ENCODE measurements at regions not wholly inside any gene's neighbourhood (a gene's known extent, or its start where the extent isn't known, plus 50 kb on each side); places are given as distances from the start of the nearest gene placed in this dataset.
A peak's percentile ranks its signal among the peaks of the same experiment; 100 is the strongest.

DNA sequence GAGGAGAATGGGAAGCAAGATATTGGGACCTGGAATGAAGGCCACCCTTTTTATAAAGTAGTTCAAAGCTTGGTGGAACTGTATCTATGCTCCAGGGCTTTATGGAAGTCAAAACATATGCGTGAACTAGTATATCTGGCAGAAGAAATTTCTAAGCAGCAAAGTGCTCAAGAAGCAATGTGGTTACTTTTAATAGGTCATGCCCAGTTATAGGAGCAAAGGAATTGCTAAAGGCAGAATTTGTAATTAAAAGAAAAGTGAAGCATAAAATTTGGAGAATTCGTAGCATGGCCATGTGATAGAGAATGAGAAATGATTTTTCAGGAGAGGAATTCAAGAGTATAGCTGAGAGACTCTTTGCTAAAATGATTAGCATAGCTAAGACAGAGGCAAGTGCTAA is 1110.4 kb downstream of the XPNPEP1 start:
- H3K4me1 ChIP-seq (ENCODE audit: control insufficient read depth, insufficient read depth, low read length) = no peaks in the 10 kb centered on the region
- no peak overlapping the region for H3K4me3 ChIP-seq (ENCODE audit: low read depth, low read length)
- H3K9me3 ChIP-seq (ENCODE audit: control insufficient read depth, insufficient read depth, low read length) = no peaks in the 10 kb centered on the region
- WGBS (ENCODE audit: insufficient coverage) = 64% methylated on average over 2 of the region's 2 CpGs
- H3K27me3 ChIP-seq (ENCODE audit: control insufficient read depth, insufficient read depth, low read length) = no peaks in the 10 kb centered on the region
- no peak for DNase-seq (ENCODE audit: low read depth in 4 of 6, low spot score in 6 of 6)
- no peaks in the 10 kb centered on the region for H3K36me3 ChIP-seq (ENCODE audit: control insufficient read depth, insufficient read depth, low read length)
- no peak overlapping the region for H3K27ac ChIP-seq (ENCODE audit: low read depth, low read length)

DNA sequence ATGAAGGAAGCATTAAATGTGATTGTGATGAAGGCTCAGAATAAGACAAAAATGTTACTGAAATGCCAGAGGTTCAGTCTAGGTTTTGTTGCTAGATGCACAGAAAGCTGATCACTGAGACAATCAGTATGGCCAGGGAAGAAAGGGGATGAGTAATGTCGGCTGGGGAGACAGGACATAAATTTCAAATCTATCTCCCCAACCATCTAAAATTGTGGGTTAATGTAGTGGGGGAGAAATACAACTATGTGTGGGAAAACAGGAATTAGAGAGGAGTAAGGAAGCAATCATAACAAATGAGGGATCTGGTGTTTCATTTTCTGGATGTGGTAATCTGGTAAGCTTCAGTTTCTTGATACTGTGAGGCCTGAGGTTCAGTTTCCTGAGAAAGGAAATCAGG is 1111.0 kb downstream of the XPNPEP1 start:
- no peak for DNase-seq (ENCODE audit: low read depth in 4 of 6, low spot score in 6 of 6)
- Histone ChIP-seq H3K27ac (ENCODE audit: low read depth, low read length) (no peak overlapping the region), H3K4me1 (ENCODE audit: control insufficient read depth, insufficient read depth, low read length) (no peaks in the 10 kb centered on the region), H3K27me3 (ENCODE audit: control insufficient read depth, insufficient read depth, low read length) (no peaks in the 10 kb centered on the region), H3K36me3 (ENCODE audit: control insufficient read depth, insufficient read depth, low read length) (no peaks in the 10 kb centered on the region), H3K4me3 (ENCODE audit: low read depth, low read length) (no peak overlapping the region), H3K9me3 (ENCODE audit: control insufficient read depth, insufficient read depth, low read length) (no peaks in the 10 kb centered on the region)
- no CpG with 5 or more reads among the region's 1 CpG for WGBS (ENCODE audit: insufficient coverage)

GRCh38 chr10:108808228-108808627 is 1115.1 kb downstream of the XPNPEP1 start:
- Histone ChIP-seq H3K36me3 (ENCODE audit: control insufficient read depth, insufficient read depth, low read length) (no peaks in the 10 kb centered on the region), H3K4me1 (ENCODE audit: control insufficient read depth, insufficient read depth, low read length) (no peaks in the 10 kb centered on the region), H3K9me3 (ENCODE audit: control insufficient read depth, insufficient read depth, low read length) (no peaks in the 10 kb centered on the region), H3K4me3 (ENCODE audit: low read depth, low read length) (no peak overlapping the region), H3K27me3 (ENCODE audit: control insufficient read depth, insufficient read depth, low read length) (no peaks in the 10 kb centered on the region), H3K27ac (ENCODE audit: low read depth, low read length) (no peak overlapping the region)
- no CpG with 5 or more reads among the region's 2 CpGs for WGBS (ENCODE audit: insufficient coverage)
- no peak for DNase-seq (ENCODE audit: low read depth in 4 of 6, low spot score in 6 of 6)

- H3K4me3 ChIP-seq (ENCODE audit: low read depth, low read length) = no peak overlapping the region
- no peaks in the 10 kb centered on the region for H3K4me1 ChIP-seq (ENCODE audit: control insufficient read depth, insufficient read depth, low read length)
- H3K9me3 ChIP-seq (ENCODE audit: control insufficient read depth, insufficient read depth, low read length) = no peaks in the 10 kb centered on the region
- DNase-seq (ENCODE audit: low read depth in 4 of 6, low spot score in 6 of 6) = no peak
- H3K36me3 ChIP-seq (ENCODE audit: control insufficient read depth, insufficient read depth, low read length) = no peaks in the 10 kb centered on the region
- H3K27me3 ChIP-seq (ENCODE audit: control insufficient read depth, insufficient read depth, low read length) = no peaks in the 10 kb centered on the region
- no peak overlapping the region for H3K27ac ChIP-seq (ENCODE audit: low read depth, low read length)
Observed at GRCh38 chr10:108801775-108802517, 1121.4 kb downstream of the XPNPEP1 start.

GRCh38 chr10:108801220-108801619 is 1122.1 kb downstream of the XPNPEP1 start:
- no peaks in the 10 kb centered on the region for H3K36me3 ChIP-seq (ENCODE audit: control insufficient read depth, insufficient read depth, low read length)
- H3K4me3 ChIP-seq (ENCODE audit: low read depth, low read length) = no peak overlapping the region
- no peaks in the 10 kb centered on the region for H3K27me3 ChIP-seq (ENCODE audit: control insufficient read depth, insufficient read depth, low read length)
- no peaks in the 10 kb centered on the region for H3K9me3 ChIP-seq (ENCODE audit: control insufficient read depth, insufficient read depth, low read length)
- DNase-seq (ENCODE audit: low read depth in 4 of 6, low spot score in 6 of 6) = no peak
- H3K27ac ChIP-seq (ENCODE audit: low read depth, low read length) = no peak overlapping the region
- no CpG with 5 or more reads among the region's 2 CpGs for WGBS (ENCODE audit: insufficient coverage)
- H3K4me1 ChIP-seq (ENCODE audit: control insufficient read depth, insufficient read depth, low read length) = no peaks in the 10 kb centered on the region

DNA sequence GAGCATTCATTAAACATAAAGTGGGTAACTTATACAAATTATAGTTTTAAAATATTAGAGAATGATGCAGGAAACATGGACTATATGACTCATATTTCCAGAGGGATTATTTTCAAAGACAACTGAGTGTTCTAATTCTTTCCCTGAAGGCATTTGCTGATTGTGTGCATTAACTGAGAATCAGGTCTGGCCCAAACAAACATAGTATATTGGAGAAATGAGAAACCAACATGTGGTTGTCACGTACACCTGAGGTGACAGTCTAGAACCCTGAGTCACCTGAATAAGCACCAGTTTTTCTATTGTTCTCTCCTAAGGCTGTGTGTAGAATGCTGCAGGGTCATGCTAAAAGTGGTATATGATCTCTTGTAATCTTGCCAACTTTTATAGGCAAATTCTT is 1125.7 kb downstream of the XPNPEP1 start:
- DNase-seq (ENCODE audit: low read depth in 4 of 6, low spot score in 6 of 6) = no peak
- no peaks in the 10 kb centered on the region for H3K36me3 ChIP-seq (ENCODE audit: control insufficient read depth, insufficient read depth, low read length)
- no peaks in the 10 kb centered on the region for H3K27me3 ChIP-seq (ENCODE audit: control insufficient read depth, insufficient read depth, low read length)
- no peak overlapping the region for H3K27ac ChIP-seq (ENCODE audit: low read depth, low read length)
- H3K4me1 ChIP-seq (ENCODE audit: control insufficient read depth, insufficient read depth, low read length) = no peaks in the 10 kb centered on the region
- H3K9me3 ChIP-seq (ENCODE audit: control insufficient read depth, insufficient read depth, low read length) = no peaks in the 10 kb centered on the region
- no peak overlapping the region for H3K4me3 ChIP-seq (ENCODE audit: low read depth, low read length)
- 100% methylated on average over 1 of the region's 1 CpG for WGBS (ENCODE audit: insufficient coverage)

DNA sequence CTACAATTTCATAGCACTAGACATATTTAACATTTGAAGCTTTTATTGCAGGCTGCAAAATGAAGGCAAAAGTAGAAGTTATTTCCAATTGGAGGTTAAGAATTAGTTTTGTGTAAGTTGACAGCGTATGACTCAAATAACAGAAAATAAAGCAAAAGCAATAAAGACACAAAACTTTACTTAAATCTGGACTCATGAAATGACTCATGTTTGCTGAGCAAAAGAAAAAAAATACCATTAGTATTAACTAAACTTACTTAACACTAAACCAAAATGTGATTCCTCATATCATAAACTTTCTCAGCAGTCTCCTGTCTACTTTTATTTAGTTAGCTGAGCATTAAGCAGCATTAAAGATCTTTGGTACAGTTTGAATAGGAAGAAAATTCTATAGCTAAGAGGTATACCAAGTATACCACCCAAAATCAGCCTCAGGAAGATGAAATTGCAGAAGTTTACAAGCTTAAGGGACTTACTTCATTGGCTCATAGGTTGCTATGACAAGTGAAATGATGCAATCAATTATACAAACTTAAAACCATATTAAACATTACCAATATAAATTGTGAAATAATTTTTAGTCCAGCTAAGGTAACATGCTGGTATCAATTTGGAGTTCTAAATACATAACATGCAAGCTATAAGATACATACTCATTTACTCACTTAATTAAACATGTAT is 1131.4 kb downstream of the XPNPEP1 start:
- Histone ChIP-seq H3K4me1 (ENCODE audit: control insufficient read depth, insufficient read depth, low read length) (no peaks in the 10 kb centered on the region), H3K27ac (ENCODE audit: low read depth, low read length) (no peak overlapping the region), H3K36me3 (ENCODE audit: control insufficient read depth, insufficient read depth, low read length) (no peaks in the 10 kb centered on the region), H3K9me3 (ENCODE audit: control insufficient read depth, insufficient read depth, low read length) (no peaks in the 10 kb centered on the region), H3K27me3 (ENCODE audit: control insufficient read depth, insufficient read depth, low read length) (no peaks in the 10 kb centered on the region), H3K4me3 (ENCODE audit: low read depth, low read length) (no peak overlapping the region)
- DNase-seq (ENCODE audit: low read depth in 4 of 6, low spot score in 6 of 6) = no peak
- WGBS (ENCODE audit: insufficient coverage) = no CpG with 5 or more reads among the region's 1 CpG

- no CpG with 5 or more reads among the region's 4 CpGs for WGBS (ENCODE audit: insufficient coverage)
- Histone ChIP-seq H3K9me3 (ENCODE audit: control insufficient read depth, insufficient read depth, low read length) (no peaks in the 10 kb centered on the region), H3K36me3 (ENCODE audit: control insufficient read depth, insufficient read depth, low read length) (no peaks in the 10 kb centered on the region), H3K4me1 (ENCODE audit: control insufficient read depth, insufficient read depth, low read length) (no peaks in the 10 kb centered on the region), H3K4me3 (ENCODE audit: low read depth, low read length) (no peak overlapping the region), H3K27ac (ENCODE audit: low read depth, low read length) (no peak overlapping the region), H3K27me3 (ENCODE audit: control insufficient read depth, insufficient read depth, low read length) (no peaks in the 10 kb centered on the region)
- DNase-seq (ENCODE audit: low read depth in 4 of 6, low spot score in 6 of 6) = no peak
Observed at GRCh38 chr10:108791030-108791429, 1132.3 kb downstream of the XPNPEP1 start.

DNA sequence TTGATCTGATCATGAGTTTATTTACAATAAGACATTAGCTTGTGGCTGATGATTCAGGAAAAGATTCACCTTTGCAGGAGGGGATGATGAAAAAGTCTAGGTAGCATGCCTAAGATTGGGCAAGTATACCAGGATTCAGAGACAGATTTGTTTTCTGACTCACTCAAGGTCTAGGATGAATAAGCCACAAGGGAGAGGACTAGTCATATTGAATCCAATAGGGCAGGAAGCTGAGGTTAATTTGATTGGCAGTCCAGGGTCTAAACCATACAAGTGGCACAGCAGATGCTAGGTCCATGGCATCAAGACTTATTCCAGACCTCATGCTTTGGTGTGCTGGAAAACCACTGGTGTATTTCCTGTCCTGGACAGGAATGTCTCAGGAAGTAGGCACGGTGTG is 1133.4 kb downstream of the XPNPEP1 start:
- no peaks in the 10 kb centered on the region for H3K36me3 ChIP-seq (ENCODE audit: control insufficient read depth, insufficient read depth, low read length)
- WGBS (ENCODE audit: insufficient coverage) = no CpG with 5 or more reads among the region's 1 CpG
- no peaks in the 10 kb centered on the region for H3K4me1 ChIP-seq (ENCODE audit: control insufficient read depth, insufficient read depth, low read length)

GRCh38 chr10:108789336-108789735 is 1134.0 kb downstream of the XPNPEP1 start:
- Histone ChIP-seq H3K4me1 (ENCODE audit: control insufficient read depth, insufficient read depth, low read length) (no peaks in the 10 kb centered on the region), H3K36me3 (ENCODE audit: control insufficient read depth, insufficient read depth, low read length) (no peaks in the 10 kb centered on the region), H3K9me3 (ENCODE audit: control insufficient read depth, insufficient read depth, low read length) (peaks cover 11% of the 10 kb centered on the region), H3K27me3 (ENCODE audit: control insufficient read depth, insufficient read depth, low read length) (no peaks in the 10 kb centered on the region), H3K4me3 (ENCODE audit: low read depth, low read length) (no peak overlapping the region), H3K27ac (ENCODE audit: low read depth, low read length) (no peak overlapping the region)
- DNase-seq (ENCODE audit: low read depth in 4 of 6, low spot score in 6 of 6) = peak in 1 of 6 donors; percentile 1
- WGBS (ENCODE audit: insufficient coverage) = no CpG with 5 or more reads among the region's 2 CpGs

More for the DNA sequence above, 1133.4 kb downstream of the XPNPEP1 start:
- Histone ChIP-seq H3K27ac (ENCODE audit: low read depth, low read length) (no peak overlapping the region), H3K27me3 (ENCODE audit: control insufficient read depth, insufficient read depth, low read length) (no peaks in the 10 kb centered on the region), H3K4me3 (ENCODE audit: low read depth, low read length) (no peak overlapping the region), H3K9me3 (ENCODE audit: control insufficient read depth, insufficient read depth, low read length) (peaks cover 5% of the 10 kb centered on the region)
- no peak for DNase-seq (ENCODE audit: low read depth in 4 of 6, low spot score in 6 of 6)
